SK-N-SH treated with all-trans-retinoic acid at 6 μM for 48 hours (cell line): ENCODE measurements at regions not wholly inside any gene's neighbourhood (a gene's known extent, or its start where the extent isn't known, plus 50 kb on each side); places are given as distances from the start of the nearest gene placed in this dataset.

Source experiments
- BACH2 ChIP-seq: fragments of 250-450 bp; sonication (Bioruptor Pico); IDR thresholded peaks from 2 replicates; pipeline ENCODE4 v1.9.0; 2021; ENCODE audit warnings: mild to moderate bottlenecking, borderline replicate concordance
- OSR1 ChIP-seq: fragments of 250-450 bp; sonication (Bioruptor Pico); IDR thresholded peaks from 2 replicates; pipeline ENCODE4 v1.8.0; 2022; ENCODE audit warnings: moderate library complexity, mild to moderate bottlenecking, inconsistent platforms
- PATZ1 ChIP-seq: fragments of 250-450 bp; sonication (Bioruptor Pico); IDR thresholded peaks from 2 replicates; pipeline ENCODE4 v1.8.0; 2020; ENCODE audit warnings: mild to moderate bottlenecking, moderate library complexity, borderline replicate concordance
- RARB ChIP-seq: fragments of 250-450 bp; sonication (Bioruptor Pico); IDR thresholded peaks from 2 replicates; pipeline ENCODE4 v1.8.0; 2021; ENCODE audit warnings: mild to moderate bottlenecking, moderate library complexity
- SNAI2 ChIP-seq: fragments of 250-450 bp; sonication (Bioruptor Pico); IDR thresholded peaks from 2 replicates; pipeline ENCODE4 v1.5.0; 2020; ENCODE audit warnings: mild to moderate bottlenecking, moderate library complexity
- TCF4 ChIP-seq: fragments of 250-450 bp; sonication (Bioruptor Pico); IDR thresholded peaks from 2 replicates; pipeline ENCODE4 v1.8.0; 2021; ENCODE audit warnings: mild to moderate bottlenecking, moderate library complexity, borderline replicate concordance
- ZC3H10 ChIP-seq: fragments of 250-450 bp; sonication (Bioruptor Pico); IDR thresholded peaks from 2 replicates; pipeline ENCODE4 v1.5.1; 2021; ENCODE audit warnings: mild to moderate bottlenecking, moderate library complexity
- ZFP30 ChIP-seq: fragments of 450-650 bp; formaldehyde crosslinking; IDR thresholded peaks from 2 replicates; pipeline ENCODE4 v1.5.0; 2022; ENCODE audit warnings: mild to moderate bottlenecking, moderate library complexity
- ZNF8 ChIP-seq: fragments of 450-650 bp; formaldehyde crosslinking; IDR thresholded peaks from 2 replicates; pipeline ENCODE4 v1.5.0; 2020; ENCODE audit warnings: mild to moderate bottlenecking, moderate library complexity
- TF ChIP-seq, protein P1 (sequence below): fragments of 250-450 bp; sonication (Bioruptor Pico); IDR thresholded peaks from 2 replicates; pipeline ENCODE4 v1.5.1; 2020; ENCODE audit warnings: low read depth, mild to moderate bottlenecking, moderate library complexity

- TF ChIP-seq OSR1 (CRISPR knock-in tag) (no peak), RARB (no peak), SNAI2 (no peak), TCF4 (no peak), ZFP30 (CRISPR knock-in tag) (no peak), PATZ1 (CRISPR knock-in tag) (no peak), BACH2 (CRISPR knock-in tag) (no peak), ZNF8 (no peak), ZC3H10 (CRISPR knock-in tag) (no peak)
- TF ChIP-seq, protein P1, sequence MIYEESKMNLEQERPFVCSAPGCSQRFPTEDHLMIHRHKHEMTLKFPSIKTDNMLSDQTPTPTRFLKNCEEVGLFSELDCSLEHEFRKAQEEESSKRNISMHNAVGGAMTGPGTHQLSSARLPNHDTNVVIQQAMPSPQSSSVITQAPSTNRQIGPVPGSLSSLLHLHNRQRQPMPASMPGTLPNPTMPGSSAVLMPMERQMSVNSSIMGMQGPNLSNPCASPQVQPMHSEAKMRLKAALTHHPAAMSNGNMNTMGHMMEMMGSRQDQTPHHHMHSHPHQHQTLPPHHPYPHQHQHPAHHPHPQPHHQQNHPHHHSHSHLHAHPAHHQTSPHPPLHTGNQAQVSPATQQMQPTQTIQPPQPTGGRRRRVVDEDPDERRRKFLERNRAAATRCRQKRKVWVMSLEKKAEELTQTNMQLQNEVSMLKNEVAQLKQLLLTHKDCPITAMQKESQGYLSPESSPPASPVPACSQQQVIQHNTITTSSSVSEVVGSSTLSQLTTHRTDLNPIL (CRISPR knock-in tag) = no peak
Observed at GRCh38 chr1:19582318-19582717, 61.8 kb upstream of the NBL1 start.
